Brain pericyte (primary cell): ENCODE measurements at regions not wholly inside any gene's neighbourhood (a gene's known extent, or its start where the extent isn't known, plus 50 kb on each side); places are given as distances from the start of the nearest gene placed in this dataset.
"Not testable (repeated sequence)": the region's sequence is repeated elsewhere in the genome, so short reads cannot be mapped to it uniquely, and the experiment has no call there.

ENCODE experiments used
- DNase-seq: peaks from one replicate; pipeline ENCODE4 v3.0.0-alpha.2; 2012; ENCODE audit warnings: low read depth, low spot score

DNA sequence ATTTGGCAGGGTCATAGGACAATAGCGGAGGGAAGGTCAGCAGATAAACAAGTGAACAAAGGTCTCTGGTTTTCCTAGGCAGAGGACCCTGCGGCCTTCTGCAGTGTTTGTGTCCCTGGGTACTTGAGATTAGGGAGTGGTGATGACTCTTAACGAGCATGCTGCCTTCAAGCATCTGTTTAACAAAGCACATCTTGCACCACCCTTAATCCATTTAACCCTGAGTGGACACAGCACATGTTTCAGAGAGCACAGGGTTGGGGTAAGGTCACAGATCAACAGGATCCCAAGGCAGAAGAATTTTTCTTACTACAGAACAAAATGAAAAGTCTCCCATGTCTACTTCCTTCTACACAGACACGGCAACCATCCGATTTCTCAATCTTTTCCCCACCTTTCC, 74.7 kb downstream of the LAT start:
- not testable (repeated sequence) for DNase-seq
